DMS 273 treated with DMSO at 0.1 percent for 48 hours (cell line): ENCODE measurements at regions not wholly inside any gene's neighbourhood (a gene's known extent, or its start where the extent isn't known, plus 50 kb on each side); places are given as distances from the start of the nearest gene placed in this dataset.
"Not testable (repeated sequence)": the region's sequence is repeated elsewhere in the genome, so short reads cannot be mapped to it uniquely, and the experiment has no call there.

ENCODE experiments used
- DNase-seq: peaks from one replicate; lab custom pipeline; 2025; lab: John Stamatoyannopoulos, UW

- no peak for DNase-seq
These were observed 621.1 kb upstream of the ADGRB3 start for GRCh38 chr6:68013780-68014515.

- DNase-seq, result no peak
These were observed 622.3 kb upstream of the ADGRB3 start for GRCh38 chr6:68012822-68013221.

GRCh38 chr6:68010936-68011335, 624.1 kb upstream of the ADGRB3 start:
- no peak for DNase-seq

GRCh38 chr6:68008445-68008844, 626.6 kb upstream of the ADGRB3 start:
- DNase-seq, result no peak

GRCh38 chr6:68007717-68008116, 627.4 kb upstream of the ADGRB3 start:
- DNase-seq, result no peak

GRCh38 chr6:67986694-67987232, 648.3 kb upstream of the ADGRB3 start:
- DNase-seq, result no peak

- DNase-seq, result no peak
These were observed 658.6 kb upstream of the ADGRB3 start for GRCh38 chr6:67976486-67976885.

- DNase-seq, result no peak
These were observed 660.2 kb upstream of the ADGRB3 start for GRCh38 chr6:67974931-67975330.

- no peak for DNase-seq
These were observed 663.3 kb upstream of the ADGRB3 start for GRCh38 chr6:67971812-67972211.

GRCh38 chr6:67966830-67967229, 668.3 kb upstream of the ADGRB3 start:
- DNase-seq, result no peak

- DNase-seq, result no peak
These were observed 678.7 kb upstream of the ADGRB3 start for GRCh38 chr6:67956352-67956751.

- no peak for DNase-seq
These were observed 682.1 kb upstream of the ADGRB3 start for GRCh38 chr6:67952948-67953347.

- no peak for DNase-seq
These were observed 683.0 kb upstream of the ADGRB3 start for GRCh38 chr6:67952121-67952520.

GRCh38 chr6:67947762-67948161, 687.3 kb upstream of the ADGRB3 start:
- DNase-seq, result not testable (repeated sequence)

GRCh38 chr6:67935976-67936477, 699.1 kb upstream of the ADGRB3 start:
- DNase-seq, result no peak

- no peak for DNase-seq
These were observed 701.8 kb upstream of the ADGRB3 start for GRCh38 chr6:67933278-67933677.

- not testable (repeated sequence) for DNase-seq
These were observed 712.5 kb upstream of the ADGRB3 start for GRCh38 chr6:67922588-67922987.

- not testable (repeated sequence) for DNase-seq
These were observed 715.0 kb upstream of the ADGRB3 start for GRCh38 chr6:67920040-67920439.

- DNase-seq, result no peak
These were observed 718.7 kb upstream of the ADGRB3 start for GRCh38 chr6:67916399-67916798.

GRCh38 chr6:67914419-67914818, 720.7 kb upstream of the ADGRB3 start:
- DNase-seq, result no peak

GRCh38 chr6:67909354-67909753, 725.7 kb upstream of the ADGRB3 start:
- no peak for DNase-seq

- no peak for DNase-seq
These were observed 726.7 kb upstream of the ADGRB3 start for GRCh38 chr6:67908379-67908778.

GRCh38 chr6:67904735-67905134, 730.3 kb upstream of the ADGRB3 start:
- not testable (repeated sequence) for DNase-seq

GRCh38 chr6:67898875-67899274, 736.2 kb upstream of the ADGRB3 start:
- no peak for DNase-seq
